Heart left ventricle (tissue), 16 donors: ENCODE measurements at regions not wholly inside any gene's neighbourhood (a gene's known extent, or its start where the extent isn't known, plus 50 kb on each side); places are given as distances from the start of the nearest gene placed in this dataset.

ENCODE experiments used
- ATAC-seq, 4 donors: fragments of 200-7000 bp; cut with Tn5 transposase; one replicate each; pipeline ENCODE4 v1.9.1; 2020 to 2022; ENCODE audit warnings: moderate library complexity in 4 of 4, mild to moderate bottlenecking in 3 of 4, moderate number of reproducible peaks in 1 of 4
- DNase-seq, 5 donors: peaks; one replicate each; pipeline ENCODE4 v3.0.0-alpha.2; 2020
- H3K27ac ChIP-seq, 12 donors: fragments of 200-600 bp; sonication (generic) in 4 of 12; one replicate each; pipeline versions ENCODE4 v1.5.0 to v1.8.0; 2016 to 2022; ENCODE audit warnings: mild to moderate bottlenecking in 2 of 12
- H3K27me3 ChIP-seq, 9 donors: fragments of 200-600 bp; sonication (generic) in 2 of 9; one replicate each; pipeline versions ENCODE4 v1.5.1 to v1.8.0; 2016 to 2022; ENCODE audit warnings: mild to moderate bottlenecking in 3 of 9
- H3K36me3 ChIP-seq, 9 donors: fragments of 200-600 bp; sonication (generic) in 2 of 9; one replicate each; pipeline versions ENCODE4 v1.5.0 to v1.8.0; 2018 to 2022; ENCODE audit warnings: mild to moderate bottlenecking in 2 of 9
- H3K4me1 ChIP-seq, 12 donors: fragments of 200-600 bp; sonication (generic) in 4 of 12; one replicate each; pipeline versions ENCODE4 v1.5.0 to v1.8.0; 2016 to 2022; ENCODE audit warnings: mild to moderate bottlenecking in 3 of 12
- H3K4me3 ChIP-seq, 12 donors: fragments of 200-600 bp; sonication (generic) in 4 of 12; one replicate each; pipeline versions ENCODE4 v1.5.0 to v1.8.0; 2017 to 2022; ENCODE audit warnings: mild to moderate bottlenecking in 9 of 12, moderate library complexity in 4 of 12
- H3K9me3 ChIP-seq, 12 donors: fragments of 200-600 bp; sonication (generic) in 4 of 12; one replicate each; pipeline versions ENCODE4 v1.5.0 to v1.8.0; 2016 to 2022; ENCODE audit warnings: mild to moderate bottlenecking in 1 of 12
- POLR2A ChIP-seq, 2 donors: fragments of 450-650 bp; IDR thresholded peaks; one replicate each; pipeline ENCODE4 v1.6.1; 2017; ENCODE audit warnings: antibody characterized with exemption in 2 of 2, mild to moderate bottlenecking in 2 of 2, moderate library complexity in 2 of 2
- WGBS, 4 donors: extraction: QIAGEN DNeasy Blood & Tissue Kit in 2 of 4; methylation state at CpG; one replicate each; pipeline versions ENCODE4 v1.1.5 to v1.1.7; 2013 to 2018; 5-methylcytosine and 5-hydroxymethylcytosine counted together
- intact Hi-C, 10 donors: fragments of 100-400 bp; cut with DNase I; formaldehyde crosslinking; loops; one replicate each; pipeline versions ENCODE4 v1.11.1 to v1.14.2; 2022
- TF ChIP-seq, protein P1 (sequence below), 12 donors: fragments of 200-600 bp; sonication (generic) in 4 of 12; IDR thresholded peaks; one replicate each; pipeline versions ENCODE4 v1.5.0 to v1.8.0; 2018 to 2022; ENCODE audit warnings: antibody characterized with exemption in 12 of 12, mild to moderate bottlenecking in 5 of 12
- donor health status: ischemic (EF 13 %, LVEDD 7.1; RV severe dilation, severe dysfunction).
- donor health status: healthy with polysubstance abuse.
- donor health status: DM: no; HTN: yes; CAD: no.
- donor health status: DM: no; HTN: no; CAD: no.
- donor health status: ischemic (EF 25% LVEDD 6.9; RV normal size, moderate dysfunction).
- donor health status: ischemic (EF 25% LVEDD 5.7; RV mildly dilated, moderate dysfunction).
- donor health status: healthy.
- donor health status: DM: yes; HTN: yes; CAD: no.
- donor health status: ischemic (EF 35%, LVEDD 5.7; RV mildly dilated, moderate dysfunction).
- donor health status: nonischemic (EF 11% LVEDD 7.7; RV severe dilation, severe dysfunction).
- donor health status: DM: yes; HTN: yes; CAD: no.
- donor health status: PGD.
- donor health status: ischemic (EF 29% LVEDD 5.4; RV normal size, mild dysfunction).
- donor health status: nonischemic (EF 23%, LVEDD 6.1; RV moderate dilation, normal function).

DNA sequence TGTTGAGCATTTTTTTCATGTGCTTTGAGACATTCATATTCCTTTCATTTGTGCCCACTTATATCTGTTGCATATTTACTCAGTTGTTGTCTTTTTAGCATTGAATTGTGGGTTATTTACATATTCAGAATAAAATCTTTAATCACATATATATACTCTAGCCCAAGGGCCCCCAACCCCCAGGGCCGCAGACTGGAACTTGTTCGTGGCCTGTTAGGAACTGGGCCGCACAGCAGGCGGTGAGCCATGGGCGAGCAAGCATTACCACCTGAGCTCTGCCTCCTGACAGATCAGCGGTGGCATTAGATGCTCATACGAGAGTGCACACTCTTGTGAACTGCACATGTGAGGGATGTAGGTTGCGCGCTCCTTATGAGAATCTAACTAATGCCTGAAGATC lies 480.6 kb downstream of the KCTD8 start:
- Histone ChIP-seq H3K4me3 (no peak overlapping the region), H3K4me1 (no peaks in the 10 kb centered on the region), H3K36me3 (no peaks in the 10 kb centered on the region), H3K27me3 (no peaks in the 10 kb centered on the region), H3K9me3 (peaks cover 0 to 5% (median 0%) of the 10 kb centered on the region in 12 donors), H3K27ac (no peak overlapping the region)
- WGBS, 4 donors: 87 to 95% (median 92%) methylated on average over 9 of the region's 9 CpGs
- TF ChIP-seq, protein P1, sequence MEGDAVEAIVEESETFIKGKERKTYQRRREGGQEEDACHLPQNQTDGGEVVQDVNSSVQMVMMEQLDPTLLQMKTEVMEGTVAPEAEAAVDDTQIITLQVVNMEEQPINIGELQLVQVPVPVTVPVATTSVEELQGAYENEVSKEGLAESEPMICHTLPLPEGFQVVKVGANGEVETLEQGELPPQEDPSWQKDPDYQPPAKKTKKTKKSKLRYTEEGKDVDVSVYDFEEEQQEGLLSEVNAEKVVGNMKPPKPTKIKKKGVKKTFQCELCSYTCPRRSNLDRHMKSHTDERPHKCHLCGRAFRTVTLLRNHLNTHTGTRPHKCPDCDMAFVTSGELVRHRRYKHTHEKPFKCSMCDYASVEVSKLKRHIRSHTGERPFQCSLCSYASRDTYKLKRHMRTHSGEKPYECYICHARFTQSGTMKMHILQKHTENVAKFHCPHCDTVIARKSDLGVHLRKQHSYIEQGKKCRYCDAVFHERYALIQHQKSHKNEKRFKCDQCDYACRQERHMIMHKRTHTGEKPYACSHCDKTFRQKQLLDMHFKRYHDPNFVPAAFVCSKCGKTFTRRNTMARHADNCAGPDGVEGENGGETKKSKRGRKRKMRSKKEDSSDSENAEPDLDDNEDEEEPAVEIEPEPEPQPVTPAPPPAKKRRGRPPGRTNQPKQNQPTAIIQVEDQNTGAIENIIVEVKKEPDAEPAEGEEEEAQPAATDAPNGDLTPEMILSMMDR (IDR thresholded peaks at IDR 0.05): no peak
- no peak for TF ChIP-seq POLR2A (IDR thresholded peaks at IDR 0.05)
- DNase-seq: no peak
- intact Hi-C loops: no loop called here
- no peak for ATAC-seq

- TF ChIP-seq, protein P1 (IDR thresholded peaks at IDR 0.05): no peak
- no peak for TF ChIP-seq POLR2A (IDR thresholded peaks at IDR 0.05)
- no peak for ATAC-seq
- no peaks in the 10 kb centered on the region for H3K27me3 ChIP-seq
- H3K27ac ChIP-seq: no peak overlapping the region
- H3K36me3 ChIP-seq: no peaks in the 10 kb centered on the region
- 68 to 82% (median 76%) methylated on average over 1 of the region's 1 CpG for WGBS, 4 donors
- intact Hi-C loops: no loop called here
- no peaks in the 10 kb centered on the region for H3K4me1 ChIP-seq
- H3K9me3 ChIP-seq: peaks cover 0 to 7% (median 0%) of the 10 kb centered on the region in 12 donors
- DNase-seq: no peak
- no peak overlapping the region for H3K4me3 ChIP-seq
Observed at GRCh38 chr4:43983610-43984009, 465.0 kb downstream of the KCTD8 start.

DNA sequence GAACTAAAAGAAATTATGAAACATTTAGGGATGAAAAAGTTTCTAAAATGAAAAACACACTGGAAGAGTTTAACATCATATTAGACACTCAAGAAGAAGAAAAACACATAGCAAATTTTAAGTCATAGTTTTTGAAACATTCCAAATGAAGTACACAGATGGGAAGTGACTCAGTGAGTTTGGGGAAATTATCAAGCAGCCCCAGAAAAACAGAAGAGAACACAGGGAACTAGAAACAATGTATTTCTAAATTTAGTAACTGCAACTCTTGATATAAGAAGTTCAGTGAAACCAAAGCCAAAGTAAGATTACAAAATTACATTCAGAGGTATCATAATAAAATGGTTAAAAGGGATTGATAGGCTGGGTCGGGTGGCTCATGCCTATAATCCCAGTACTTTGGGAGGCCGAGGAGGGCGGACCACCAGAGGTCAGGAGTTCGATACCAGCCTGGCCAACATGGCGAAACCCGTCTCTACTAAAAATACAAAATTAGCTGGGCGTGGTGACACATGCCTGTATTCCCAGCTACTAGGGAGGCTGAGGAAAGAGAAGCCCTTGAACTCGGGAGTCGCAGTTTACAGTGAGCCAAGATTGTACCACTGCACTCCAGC lies 461.2 kb downstream of the KCTD8 start:
- WGBS, 4 donors: 86 to 90% (median 87%) methylated on average over 9 of the region's 9 CpGs
- no peak for ATAC-seq
- H3K9me3 ChIP-seq: peaks cover 0 to 7% (median 0%) of the 10 kb centered on the region in 12 donors
- no peak for TF ChIP-seq POLR2A (IDR thresholded peaks at IDR 0.05)
- TF ChIP-seq, protein P1 (IDR thresholded peaks at IDR 0.05): no peak
- H3K27me3 ChIP-seq: no peaks in the 10 kb centered on the region
- intact Hi-C loops: no loop called here
- H3K27ac ChIP-seq: no peak overlapping the region
- no peaks in the 10 kb centered on the region for H3K4me1 ChIP-seq
- H3K4me3 ChIP-seq: no peak overlapping the region
- no peak for DNase-seq
- H3K36me3 ChIP-seq: no peaks in the 10 kb centered on the region

- no peaks in the 10 kb centered on the region for H3K36me3 ChIP-seq
- ATAC-seq: no peak
- H3K4me1 ChIP-seq: no peaks in the 10 kb centered on the region
- intact Hi-C loops: no loop called here
- WGBS, 4 donors: 75 to 81% (median 78%) methylated on average over 7 of the region's 7 CpGs
- no peak overlapping the region for H3K27ac ChIP-seq
- no peak for TF ChIP-seq POLR2A (IDR thresholded peaks at IDR 0.05)
- TF ChIP-seq, protein P1 (IDR thresholded peaks at IDR 0.05): no peak
- no peaks in the 10 kb centered on the region for H3K9me3 ChIP-seq
- H3K27me3 ChIP-seq: no peaks in the 10 kb centered on the region
- DNase-seq: no peak
- no peak overlapping the region for H3K4me3 ChIP-seq
Observed at GRCh38 chr4:43990551-43990950, 458.1 kb downstream of the KCTD8 start.
